ENCODE measurements at regions not wholly inside any gene's neighbourhood (a gene's known extent, or its start where the extent isn't known, plus 50 kb on each side); places are given as distances from the start of the nearest gene placed in this dataset.

DNA sequence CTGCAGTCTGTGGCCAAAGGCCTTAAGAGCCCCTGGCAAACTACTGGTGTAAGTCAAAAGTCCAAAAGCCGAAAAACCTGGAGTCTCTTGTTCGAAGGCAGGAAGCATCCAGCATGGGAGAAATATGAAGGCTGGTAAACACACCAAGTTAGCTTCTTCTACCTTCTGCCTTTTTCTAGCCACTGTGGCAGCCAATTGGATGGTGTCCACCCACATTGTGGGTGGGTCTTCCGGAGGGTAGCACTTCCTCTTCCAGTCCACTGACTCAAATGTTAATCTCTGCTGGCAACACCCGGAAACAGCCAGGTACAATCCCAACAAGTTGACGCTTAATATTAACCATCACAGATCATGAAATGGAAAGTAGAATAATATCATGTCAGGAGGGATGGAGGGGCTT, 827.6 kb downstream of the SORCS1 start:
- Histone ChIP-seq H3K36me3 (replicated peaks; ENCODE audit: insufficient read depth, low read depth) (no peaks in the 10 kb centered on the region), H3K4me2 (no peak overlapping the region), H2AFZ (no peak overlapping the region), H3K9me3 (ENCODE audit: low read depth) (no peaks in the 10 kb centered on the region), H3K79me2 (no peaks in the 10 kb centered on the region), H3K4me1 (ENCODE audit: insufficient read depth) (no peaks in the 10 kb centered on the region), H3K9me2 (replicated peaks; ENCODE audit: insufficient read depth) (no peaks in the 10 kb centered on the region), H4K20me1 (ENCODE audit: insufficient read depth, poor library complexity, severe bottlenecking) (no peaks in the 10 kb centered on the region), H3K4me3 (no peak overlapping the region), H3K27me3 (no peaks in the 10 kb centered on the region), H3K27ac (no peak overlapping the region)
- WGBS (ENCODE audit: low lambda C conversion rate, missing lambda C conversion rate): 90% methylated on average over 5 of the region's 5 CpGs
- DNase-seq (ENCODE audit: low spot score): no peak
- TF ChIP-seq EZH2 (IDR thresholded peaks at IDR 0.05; ENCODE audit: borderline replicate concordance): no peak
- TF ChIP-seq EZH2phosphoT487 (IDR thresholded peaks at IDR 0.05; ENCODE audit: low read depth, severe bottlenecking, unreplicated experiment): no peak
- TF ChIP-seq, protein P1, sequence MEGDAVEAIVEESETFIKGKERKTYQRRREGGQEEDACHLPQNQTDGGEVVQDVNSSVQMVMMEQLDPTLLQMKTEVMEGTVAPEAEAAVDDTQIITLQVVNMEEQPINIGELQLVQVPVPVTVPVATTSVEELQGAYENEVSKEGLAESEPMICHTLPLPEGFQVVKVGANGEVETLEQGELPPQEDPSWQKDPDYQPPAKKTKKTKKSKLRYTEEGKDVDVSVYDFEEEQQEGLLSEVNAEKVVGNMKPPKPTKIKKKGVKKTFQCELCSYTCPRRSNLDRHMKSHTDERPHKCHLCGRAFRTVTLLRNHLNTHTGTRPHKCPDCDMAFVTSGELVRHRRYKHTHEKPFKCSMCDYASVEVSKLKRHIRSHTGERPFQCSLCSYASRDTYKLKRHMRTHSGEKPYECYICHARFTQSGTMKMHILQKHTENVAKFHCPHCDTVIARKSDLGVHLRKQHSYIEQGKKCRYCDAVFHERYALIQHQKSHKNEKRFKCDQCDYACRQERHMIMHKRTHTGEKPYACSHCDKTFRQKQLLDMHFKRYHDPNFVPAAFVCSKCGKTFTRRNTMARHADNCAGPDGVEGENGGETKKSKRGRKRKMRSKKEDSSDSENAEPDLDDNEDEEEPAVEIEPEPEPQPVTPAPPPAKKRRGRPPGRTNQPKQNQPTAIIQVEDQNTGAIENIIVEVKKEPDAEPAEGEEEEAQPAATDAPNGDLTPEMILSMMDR (IDR thresholded peaks at IDR 0.05; ENCODE audit: poor library complexity): no peak

DNA sequence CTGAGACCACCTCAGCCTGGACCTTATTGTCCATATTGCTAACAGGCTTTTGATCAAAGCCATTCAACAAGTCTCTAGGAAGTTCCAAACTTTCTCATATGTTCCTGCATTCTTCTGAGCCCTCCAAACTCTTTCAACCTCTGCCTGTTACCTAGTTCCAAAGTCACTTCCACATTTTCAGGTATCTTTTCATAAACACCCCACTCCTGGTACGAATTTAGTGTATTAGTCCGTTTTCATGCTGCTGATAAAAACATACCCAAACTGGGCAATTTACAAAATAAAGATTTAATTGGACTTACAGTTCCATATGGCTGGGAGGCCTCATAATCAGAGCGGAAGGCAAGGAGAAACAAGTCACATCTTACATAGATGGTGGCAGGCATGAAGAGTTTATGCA, 836.8 kb downstream of the SORCS1 start:
- H2AFZ ChIP-seq: no peak overlapping the region
- no peak overlapping the region for H3K27ac ChIP-seq
- H3K4me1 ChIP-seq (ENCODE audit: insufficient read depth): no peaks in the 10 kb centered on the region
- H4K20me1 ChIP-seq (ENCODE audit: insufficient read depth, poor library complexity, severe bottlenecking): no peaks in the 10 kb centered on the region
- no peaks in the 10 kb centered on the region for H3K27me3 ChIP-seq
- no peaks in the 10 kb centered on the region for H3K36me3 ChIP-seq (replicated peaks; ENCODE audit: insufficient read depth, low read depth)
- no peak overlapping the region for H3K4me3 ChIP-seq
- DNase-seq (ENCODE audit: low spot score): no peak
- no peaks in the 10 kb centered on the region for H3K79me2 ChIP-seq
- no peaks in the 10 kb centered on the region for H3K9me3 ChIP-seq (ENCODE audit: low read depth)
- H3K4me2 ChIP-seq: no peak overlapping the region
- no peaks in the 10 kb centered on the region for H3K9me2 ChIP-seq (replicated peaks; ENCODE audit: insufficient read depth)
- WGBS (ENCODE audit: low lambda C conversion rate, missing lambda C conversion rate): 79% methylated on average over 3 of the region's 3 CpGs
- TF ChIP-seq, protein P1 (IDR thresholded peaks at IDR 0.05; ENCODE audit: poor library complexity): no peak
- TF ChIP-seq EZH2 (IDR thresholded peaks at IDR 0.05; ENCODE audit: borderline replicate concordance) (no peak), EZH2phosphoT487 (IDR thresholded peaks at IDR 0.05; ENCODE audit: low read depth, severe bottlenecking, unreplicated experiment) (no peak)

DNA sequence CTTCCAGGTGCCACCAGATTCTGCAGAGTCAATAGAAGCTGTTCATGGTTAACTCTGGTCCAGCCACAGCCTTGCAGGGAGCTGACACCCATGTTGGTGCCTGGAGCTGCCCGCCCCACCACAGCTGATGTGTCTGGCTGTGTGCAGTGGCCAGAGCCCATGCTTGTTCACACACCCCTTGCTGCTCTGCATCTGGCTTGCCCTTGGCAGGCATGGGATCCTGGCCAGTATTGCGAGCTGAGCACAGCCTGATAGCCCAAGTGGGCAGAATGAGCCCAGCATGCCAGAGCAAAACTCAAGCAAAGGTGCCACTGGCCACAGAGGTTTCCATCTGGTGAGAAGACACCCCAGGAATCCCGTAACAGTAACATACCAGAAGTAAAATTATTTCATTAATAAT, 843.6 kb downstream of the SORCS1 start:
- Histone ChIP-seq H3K79me2 (no peaks in the 10 kb centered on the region), H3K4me3 (no peak overlapping the region), H3K9me2 (replicated peaks; ENCODE audit: insufficient read depth) (no peaks in the 10 kb centered on the region), H3K36me3 (replicated peaks; ENCODE audit: insufficient read depth, low read depth) (no peaks in the 10 kb centered on the region), H3K4me1 (ENCODE audit: insufficient read depth) (no peaks in the 10 kb centered on the region), H3K9me3 (ENCODE audit: low read depth) (no peaks in the 10 kb centered on the region), H3K4me2 (no peak overlapping the region), H4K20me1 (ENCODE audit: insufficient read depth, poor library complexity, severe bottlenecking) (no peaks in the 10 kb centered on the region), H2AFZ (no peak overlapping the region), H3K27ac (no peak overlapping the region), H3K27me3 (no peaks in the 10 kb centered on the region)
- no peak for DNase-seq (ENCODE audit: low spot score)
- WGBS (ENCODE audit: low lambda C conversion rate, missing lambda C conversion rate): 89% methylated on average over 3 of the region's 3 CpGs
- TF ChIP-seq, protein P1 (IDR thresholded peaks at IDR 0.05; ENCODE audit: poor library complexity): no peak
- TF ChIP-seq EZH2 (IDR thresholded peaks at IDR 0.05; ENCODE audit: borderline replicate concordance): no peak
- no peak for TF ChIP-seq EZH2phosphoT487 (IDR thresholded peaks at IDR 0.05; ENCODE audit: low read depth, severe bottlenecking, unreplicated experiment)

DNA sequence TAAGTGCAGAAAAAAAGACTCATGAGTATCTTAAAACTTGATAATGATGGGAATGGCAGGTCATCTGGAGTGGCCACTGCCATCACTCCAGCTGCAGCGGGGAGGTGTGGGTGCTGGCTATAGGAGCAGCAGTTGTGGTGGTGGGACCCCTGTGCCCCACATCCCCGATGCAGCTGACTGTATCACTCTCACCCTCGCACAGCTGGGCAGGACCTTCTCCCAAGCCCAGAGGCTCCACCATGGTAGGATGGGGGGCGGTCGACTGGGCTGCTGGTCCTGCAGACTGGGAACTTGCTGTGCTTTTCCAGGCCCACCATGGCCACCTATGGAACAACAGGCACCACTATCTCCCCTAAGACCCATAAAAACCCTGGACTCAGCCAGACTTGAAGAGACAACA, 844.4 kb downstream of the SORCS1 start:
- no peak for TF ChIP-seq EZH2phosphoT487 (IDR thresholded peaks at IDR 0.05; ENCODE audit: low read depth, severe bottlenecking, unreplicated experiment)
- TF ChIP-seq EZH2 (IDR thresholded peaks at IDR 0.05; ENCODE audit: borderline replicate concordance): no peak
- TF ChIP-seq, protein P1 (IDR thresholded peaks at IDR 0.05; ENCODE audit: poor library complexity): no peak
- Histone ChIP-seq H2AFZ (no peak overlapping the region), H3K9me3 (ENCODE audit: low read depth) (no peaks in the 10 kb centered on the region), H3K9me2 (replicated peaks; ENCODE audit: insufficient read depth) (no peaks in the 10 kb centered on the region), H3K27me3 (no peaks in the 10 kb centered on the region), H3K36me3 (replicated peaks; ENCODE audit: insufficient read depth, low read depth) (no peaks in the 10 kb centered on the region), H3K4me3 (no peak overlapping the region), H3K4me1 (ENCODE audit: insufficient read depth) (no peaks in the 10 kb centered on the region), H3K79me2 (no peaks in the 10 kb centered on the region), H3K4me2 (no peak overlapping the region), H4K20me1 (ENCODE audit: insufficient read depth, poor library complexity, severe bottlenecking) (no peaks in the 10 kb centered on the region), H3K27ac (no peak overlapping the region)
- no peak for DNase-seq (ENCODE audit: low spot score)
- 92% methylated on average over 5 of the region's 5 CpGs for WGBS (ENCODE audit: low lambda C conversion rate, missing lambda C conversion rate)
